ENCODE measurements at regions not wholly inside any gene's neighbourhood (a gene's known extent, or its start where the extent isn't known, plus 50 kb on each side); places are given as distances from the start of the nearest gene placed in this dataset.

GRCh38 chr9:81531511-81531910, 157.8 kb downstream of the TLE1 start:
- TF ChIP-seq, protein P1, sequence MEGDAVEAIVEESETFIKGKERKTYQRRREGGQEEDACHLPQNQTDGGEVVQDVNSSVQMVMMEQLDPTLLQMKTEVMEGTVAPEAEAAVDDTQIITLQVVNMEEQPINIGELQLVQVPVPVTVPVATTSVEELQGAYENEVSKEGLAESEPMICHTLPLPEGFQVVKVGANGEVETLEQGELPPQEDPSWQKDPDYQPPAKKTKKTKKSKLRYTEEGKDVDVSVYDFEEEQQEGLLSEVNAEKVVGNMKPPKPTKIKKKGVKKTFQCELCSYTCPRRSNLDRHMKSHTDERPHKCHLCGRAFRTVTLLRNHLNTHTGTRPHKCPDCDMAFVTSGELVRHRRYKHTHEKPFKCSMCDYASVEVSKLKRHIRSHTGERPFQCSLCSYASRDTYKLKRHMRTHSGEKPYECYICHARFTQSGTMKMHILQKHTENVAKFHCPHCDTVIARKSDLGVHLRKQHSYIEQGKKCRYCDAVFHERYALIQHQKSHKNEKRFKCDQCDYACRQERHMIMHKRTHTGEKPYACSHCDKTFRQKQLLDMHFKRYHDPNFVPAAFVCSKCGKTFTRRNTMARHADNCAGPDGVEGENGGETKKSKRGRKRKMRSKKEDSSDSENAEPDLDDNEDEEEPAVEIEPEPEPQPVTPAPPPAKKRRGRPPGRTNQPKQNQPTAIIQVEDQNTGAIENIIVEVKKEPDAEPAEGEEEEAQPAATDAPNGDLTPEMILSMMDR (IDR thresholded peaks at IDR 0.05) = no peak
- TF ChIP-seq POLR2A (IDR thresholded peaks at IDR 0.05) = no peak

Data from adrenal gland (tissue), 5 donors.